ENCODE measurements at regions not wholly inside any gene's neighbourhood (a gene's known extent, or its start where the extent isn't known, plus 50 kb on each side); places are given as distances from the start of the nearest gene placed in this dataset.

GRCh38 chr3:89038869-89039268 is 68.6 kb upstream of the EPHA3 start:
- TF ChIP-seq, protein P1, sequence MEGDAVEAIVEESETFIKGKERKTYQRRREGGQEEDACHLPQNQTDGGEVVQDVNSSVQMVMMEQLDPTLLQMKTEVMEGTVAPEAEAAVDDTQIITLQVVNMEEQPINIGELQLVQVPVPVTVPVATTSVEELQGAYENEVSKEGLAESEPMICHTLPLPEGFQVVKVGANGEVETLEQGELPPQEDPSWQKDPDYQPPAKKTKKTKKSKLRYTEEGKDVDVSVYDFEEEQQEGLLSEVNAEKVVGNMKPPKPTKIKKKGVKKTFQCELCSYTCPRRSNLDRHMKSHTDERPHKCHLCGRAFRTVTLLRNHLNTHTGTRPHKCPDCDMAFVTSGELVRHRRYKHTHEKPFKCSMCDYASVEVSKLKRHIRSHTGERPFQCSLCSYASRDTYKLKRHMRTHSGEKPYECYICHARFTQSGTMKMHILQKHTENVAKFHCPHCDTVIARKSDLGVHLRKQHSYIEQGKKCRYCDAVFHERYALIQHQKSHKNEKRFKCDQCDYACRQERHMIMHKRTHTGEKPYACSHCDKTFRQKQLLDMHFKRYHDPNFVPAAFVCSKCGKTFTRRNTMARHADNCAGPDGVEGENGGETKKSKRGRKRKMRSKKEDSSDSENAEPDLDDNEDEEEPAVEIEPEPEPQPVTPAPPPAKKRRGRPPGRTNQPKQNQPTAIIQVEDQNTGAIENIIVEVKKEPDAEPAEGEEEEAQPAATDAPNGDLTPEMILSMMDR (IDR thresholded peaks at IDR 0.05), result no peak

GRCh38 chr3:89042236-89042835 is 65.1 kb upstream of the EPHA3 start:
- Histone ChIP-seq H3K27me3 (no peaks in the 10 kb centered on the region), H3K36me3 (no peaks in the 10 kb centered on the region), H3K4me1 (no peaks in the 10 kb centered on the region), H3K4me3 (no peak overlapping the region), H3K9me3 (no peaks in the 10 kb centered on the region), H3K27ac (no peak overlapping the region)
- intact Hi-C loops (cut with DNase I; ENCODE audit: low total_unique reads), result no loop called here
- TF ChIP-seq, protein P1 (IDR thresholded peaks at IDR 0.05), result no peak
- no peak for DNase-seq

More at GRCh38 chr3:89038869-89039268, 68.6 kb upstream of the EPHA3 start:
- no peak for DNase-seq
- Histone ChIP-seq H3K4me1 (no peaks in the 10 kb centered on the region), H3K9me3 (no peaks in the 10 kb centered on the region), H3K4me3 (no peak overlapping the region), H3K27me3 (no peaks in the 10 kb centered on the region), H3K27ac (no peak overlapping the region), H3K36me3 (no peaks in the 10 kb centered on the region)
- intact Hi-C loops (cut with DNase I; ENCODE audit: low total_unique reads), result no loop called here

GRCh38 chr3:89043406-89043932 is 64.0 kb upstream of the EPHA3 start:
- Histone ChIP-seq H3K27ac (no peak overlapping the region), H3K4me1 (no peaks in the 10 kb centered on the region), H3K9me3 (no peaks in the 10 kb centered on the region), H3K36me3 (no peaks in the 10 kb centered on the region), H3K4me3 (no peak overlapping the region), H3K27me3 (no peaks in the 10 kb centered on the region)
- TF ChIP-seq, protein P1 (IDR thresholded peaks at IDR 0.05), result no peak
- intact Hi-C loops (cut with DNase I; ENCODE audit: low total_unique reads), result no loop called here
- DNase-seq, result no peak

GRCh38 chr3:89046661-89047060 is 60.8 kb upstream of the EPHA3 start:
- TF ChIP-seq, protein P1 (IDR thresholded peaks at IDR 0.05), result no peak
- no peak overlapping the region for H3K27ac ChIP-seq
- H3K4me1 ChIP-seq, result no peaks in the 10 kb centered on the region
- no peak for DNase-seq
- H3K36me3 ChIP-seq, result no peaks in the 10 kb centered on the region
- H3K4me3 ChIP-seq, result no peak overlapping the region
- H3K27me3 ChIP-seq, result no peaks in the 10 kb centered on the region
- intact Hi-C loops (cut with DNase I; ENCODE audit: low total_unique reads), result no loop called here
- no peaks in the 10 kb centered on the region for H3K9me3 ChIP-seq

- no peaks in the 10 kb centered on the region for H3K36me3 ChIP-seq
- no peaks in the 10 kb centered on the region for H3K4me1 ChIP-seq
- no peaks in the 10 kb centered on the region for H3K9me3 ChIP-seq
- H3K4me3 ChIP-seq, result no peak overlapping the region
- no peak overlapping the region for H3K27ac ChIP-seq
- H3K27me3 ChIP-seq, result no peaks in the 10 kb centered on the region
- intact Hi-C loops (cut with DNase I; ENCODE audit: low total_unique reads), result no loop called here
- TF ChIP-seq, protein P1 (IDR thresholded peaks at IDR 0.05), result no peak
- no peak for DNase-seq
Measured at GRCh38 chr3:89049119-89049518, 58.3 kb upstream of the EPHA3 start.
